ENCODE measurements at regions not wholly inside any gene's neighbourhood (a gene's known extent, or its start where the extent isn't known, plus 50 kb on each side); places are given as distances from the start of the nearest gene placed in this dataset.

GRCh38 chr4:27184508-27185155, 324.0 kb downstream of the STIM2 start:
- no peak for DNase-seq (ENCODE audit: low read depth)

- DNase-seq (ENCODE audit: low read depth), result no peak
Observed at GRCh38 chr4:27186710-27187109, 326.1 kb downstream of the STIM2 start.

GRCh38 chr4:27187786-27188185, 327.1 kb downstream of the STIM2 start:
- no peak for DNase-seq (ENCODE audit: low read depth)

- no peak for DNase-seq (ENCODE audit: low read depth)
Observed at GRCh38 chr4:27189683-27190082, 329.0 kb downstream of the STIM2 start.

- DNase-seq (ENCODE audit: low read depth), result no peak
Observed at GRCh38 chr4:27191592-27191991, 331.0 kb downstream of the STIM2 start.

- DNase-seq (ENCODE audit: low read depth), result no peak
Observed at GRCh38 chr4:27194599-27195176, 334.0 kb downstream of the STIM2 start.

GRCh38 chr4:27198246-27198645, 337.6 kb downstream of the STIM2 start:
- DNase-seq (ENCODE audit: low read depth), result no peak

- no peak for DNase-seq (ENCODE audit: low read depth)
Observed at GRCh38 chr4:27198971-27199370, 338.3 kb downstream of the STIM2 start.

GRCh38 chr4:27206009-27206408, 345.4 kb downstream of the STIM2 start:
- no peak for DNase-seq (ENCODE audit: low read depth)

GRCh38 chr4:27210956-27211355, 350.3 kb downstream of the STIM2 start:
- DNase-seq (ENCODE audit: low read depth), result no peak

- DNase-seq (ENCODE audit: low read depth), result no peak
Observed at GRCh38 chr4:27214010-27214409, 353.4 kb downstream of the STIM2 start.

- no peak for DNase-seq (ENCODE audit: low read depth)
Observed at GRCh38 chr4:27215220-27215826, 354.7 kb downstream of the STIM2 start.

GRCh38 chr4:27217261-27217769, 356.7 kb downstream of the STIM2 start:
- DNase-seq (ENCODE audit: low read depth), result no peak

- DNase-seq (ENCODE audit: low read depth), result no peak
Observed at GRCh38 chr4:27218013-27218412, 357.4 kb downstream of the STIM2 start.

GRCh38 chr4:27223326-27223725, 362.7 kb downstream of the STIM2 start:
- DNase-seq (ENCODE audit: low read depth), result no peak

- DNase-seq (ENCODE audit: low read depth), result no peak
Observed at GRCh38 chr4:27233531-27233930, 372.9 kb downstream of the STIM2 start.

GRCh38 chr4:27234306-27234899, 373.8 kb downstream of the STIM2 start:
- DNase-seq (ENCODE audit: low read depth), result no peak

GRCh38 chr4:27239641-27240040, 379.0 kb downstream of the STIM2 start:
- DNase-seq (ENCODE audit: low read depth), result no peak

GRCh38 chr4:27242217-27242616, 381.6 kb downstream of the STIM2 start:
- DNase-seq (ENCODE audit: low read depth), result no peak

- DNase-seq (ENCODE audit: low read depth), result no peak
Observed at GRCh38 chr4:27245216-27245615, 384.6 kb downstream of the STIM2 start.

- DNase-seq (ENCODE audit: low read depth), result no peak
Observed at GRCh38 chr4:27248829-27249228, 388.2 kb downstream of the STIM2 start.

- no peak for DNase-seq (ENCODE audit: low read depth)
Observed at GRCh38 chr4:27251771-27252170, 391.1 kb downstream of the STIM2 start.

- no peak for DNase-seq (ENCODE audit: low read depth)
Observed at GRCh38 chr4:27267339-27267969, 406.8 kb downstream of the STIM2 start.

Measured in HS-27A (cell line).